ENCODE measurements at regions not wholly inside any gene's neighbourhood (a gene's known extent, or its start where the extent isn't known, plus 50 kb on each side); places are given as distances from the start of the nearest gene placed in this dataset.

DNA sequence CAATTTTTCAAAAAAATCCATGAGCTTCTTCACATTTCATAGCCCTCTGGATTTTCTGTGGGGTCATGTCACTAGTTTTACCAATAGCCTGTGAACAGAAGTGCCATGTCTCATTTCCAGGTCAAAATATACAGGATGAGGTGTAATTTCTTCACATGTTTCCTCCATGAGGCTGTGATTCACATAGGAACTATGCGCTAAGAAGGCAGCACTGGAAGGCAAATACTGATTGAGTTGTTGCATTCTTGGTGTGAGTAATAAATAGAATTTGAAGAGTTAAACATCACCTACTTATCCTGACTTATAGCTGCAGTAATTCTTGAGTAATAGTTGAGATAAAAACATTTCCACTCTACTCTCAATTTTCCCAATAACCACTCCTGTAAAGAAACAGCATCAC, 442.3 kb downstream of the HAO1 start:
- H3K18ac ChIP-seq (ENCODE audit: low read depth, low read length), result no peak overlapping the region
- H3K4ac ChIP-seq (ENCODE audit: low read depth, low read length), result no peak overlapping the region
- POLR2A ChIA-PET (ENCODE audit: unreplicated experiment), result no interaction called here
- no peak overlapping the region for H3K27ac ChIP-seq (ENCODE audit: insufficient read depth, low read length)
- H2AK9ac ChIP-seq (replicated peaks; ENCODE audit: low read depth, low read length, poor library complexity), result no peak overlapping the region
- dilution Hi-C loops (cut with HindIII; ENCODE audit: low sequenced_read_pairs, unreplicated experiment) (no loop called here), in situ Hi-C loops (cut with MboI; ENCODE audit: low sequenced_read_pairs) (no loop called here), intact Hi-C loops (cut with micrococcal nuclease) (no loop called here)
- H3K23ac ChIP-seq (ENCODE audit: low read depth, low read length), result no peak overlapping the region
- H2BK120ac ChIP-seq (ENCODE audit: low read depth, low read length), result no peak overlapping the region
- no peak overlapping the region for H3K4me2 ChIP-seq (ENCODE audit: low read depth, low read length)
- no peaks in the 10 kb centered on the region for H3K79me1 ChIP-seq (ENCODE audit: low read depth in 1 of 2, low read length in 2 of 2)
- no peak overlapping the region for H2BK5ac ChIP-seq (ENCODE audit: low read depth, low read length, poor library complexity, severe bottlenecking)
- no peak overlapping the region for H2BK15ac ChIP-seq (ENCODE audit: low read depth, low read length)
- ATAC-seq (ENCODE audit: low read depth) (no peak), DNase-seq (no peak)
- no peak overlapping the region for H2AK5ac ChIP-seq (ENCODE audit: low read depth, low read length)
- H2BK20ac ChIP-seq (ENCODE audit: low read depth, low read length), result no peak overlapping the region
- no peaks in the 10 kb centered on the region for H3K9me1 ChIP-seq (ENCODE audit: insufficient read depth, low read length)
- no peaks in the 10 kb centered on the region for H3K27me3 ChIP-seq (ENCODE audit: control insufficient read depth, insufficient read depth, low read length)
- no peak overlapping the region for H2AFZ ChIP-seq (replicated peaks; ENCODE audit: low read length, poor library complexity)
- no peaks in the 10 kb centered on the region for H4K20me1 ChIP-seq (ENCODE audit: insufficient read depth, low read length)
- H3K4me1 ChIP-seq (ENCODE audit: control insufficient read depth, insufficient read depth, low read length), result no peaks in the 10 kb centered on the region
- no peak overlapping the region for H3K56ac ChIP-seq (ENCODE audit: extremely low read depth, insufficient read depth, low read length)
- TF ChIP-seq, protein P1, sequence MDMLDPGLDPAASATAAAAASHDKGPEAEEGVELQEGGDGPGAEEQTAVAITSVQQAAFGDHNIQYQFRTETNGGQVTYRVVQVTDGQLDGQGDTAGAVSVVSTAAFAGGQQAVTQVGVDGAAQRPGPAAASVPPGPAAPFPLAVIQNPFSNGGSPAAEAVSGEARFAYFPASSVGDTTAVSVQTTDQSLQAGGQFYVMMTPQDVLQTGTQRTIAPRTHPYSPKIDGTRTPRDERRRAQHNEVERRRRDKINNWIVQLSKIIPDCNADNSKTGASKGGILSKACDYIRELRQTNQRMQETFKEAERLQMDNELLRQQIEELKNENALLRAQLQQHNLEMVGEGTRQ (IDR thresholded peaks at IDR 0.05; ENCODE audit: low read depth, low read length), result no peak
- TF ChIP-seq MAZ (IDR thresholded peaks at IDR 0.05; ENCODE audit: borderline replicate concordance, low read depth, low read length) (no peak), NFE2L2 (IDR thresholded peaks at IDR 0.05; ENCODE audit: low read depth, low read length) (no peak), SMC3 (IDR thresholded peaks at IDR 0.05; ENCODE audit: low read depth, low read length) (no peak), MAFK (IDR thresholded peaks at IDR 0.05; ENCODE audit: low read depth, low read length) (no peak), RFX5 (IDR thresholded peaks at IDR 0.05; ENCODE audit: low read depth, low read length) (no peak), CHD1 (IDR thresholded peaks at IDR 0.05; ENCODE audit: low read depth, low read length) (no peak), RCOR1 (IDR thresholded peaks at IDR 0.05; ENCODE audit: insufficient replicate concordance, low read length) (no peak), CEBPB (IDR thresholded peaks at IDR 0.05; ENCODE audit: low read depth, low read length) (no peak), FOS (IDR thresholded peaks at IDR 0.05; ENCODE audit: low read depth, low read length) (no peak), BHLHE40 (IDR thresholded peaks at IDR 0.05; ENCODE audit: low read depth, low read length) (no peak), POLR2A (IDR thresholded peaks at IDR 0.05; ENCODE audit: low read depth, low read length) (no peak), MXI1 (IDR thresholded peaks at IDR 0.05; ENCODE audit: borderline replicate concordance, low read depth, low read length) (no peak), RAD21 (IDR thresholded peaks at IDR 0.05; ENCODE audit: low read length) (no peak)
- TF ChIP-seq, protein P2, sequence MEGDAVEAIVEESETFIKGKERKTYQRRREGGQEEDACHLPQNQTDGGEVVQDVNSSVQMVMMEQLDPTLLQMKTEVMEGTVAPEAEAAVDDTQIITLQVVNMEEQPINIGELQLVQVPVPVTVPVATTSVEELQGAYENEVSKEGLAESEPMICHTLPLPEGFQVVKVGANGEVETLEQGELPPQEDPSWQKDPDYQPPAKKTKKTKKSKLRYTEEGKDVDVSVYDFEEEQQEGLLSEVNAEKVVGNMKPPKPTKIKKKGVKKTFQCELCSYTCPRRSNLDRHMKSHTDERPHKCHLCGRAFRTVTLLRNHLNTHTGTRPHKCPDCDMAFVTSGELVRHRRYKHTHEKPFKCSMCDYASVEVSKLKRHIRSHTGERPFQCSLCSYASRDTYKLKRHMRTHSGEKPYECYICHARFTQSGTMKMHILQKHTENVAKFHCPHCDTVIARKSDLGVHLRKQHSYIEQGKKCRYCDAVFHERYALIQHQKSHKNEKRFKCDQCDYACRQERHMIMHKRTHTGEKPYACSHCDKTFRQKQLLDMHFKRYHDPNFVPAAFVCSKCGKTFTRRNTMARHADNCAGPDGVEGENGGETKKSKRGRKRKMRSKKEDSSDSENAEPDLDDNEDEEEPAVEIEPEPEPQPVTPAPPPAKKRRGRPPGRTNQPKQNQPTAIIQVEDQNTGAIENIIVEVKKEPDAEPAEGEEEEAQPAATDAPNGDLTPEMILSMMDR (conservative IDR thresholded peaks at IDR 0.05; ENCODE audit: low read depth, low read length), result no peak
- TF ChIP-seq, protein P3, sequence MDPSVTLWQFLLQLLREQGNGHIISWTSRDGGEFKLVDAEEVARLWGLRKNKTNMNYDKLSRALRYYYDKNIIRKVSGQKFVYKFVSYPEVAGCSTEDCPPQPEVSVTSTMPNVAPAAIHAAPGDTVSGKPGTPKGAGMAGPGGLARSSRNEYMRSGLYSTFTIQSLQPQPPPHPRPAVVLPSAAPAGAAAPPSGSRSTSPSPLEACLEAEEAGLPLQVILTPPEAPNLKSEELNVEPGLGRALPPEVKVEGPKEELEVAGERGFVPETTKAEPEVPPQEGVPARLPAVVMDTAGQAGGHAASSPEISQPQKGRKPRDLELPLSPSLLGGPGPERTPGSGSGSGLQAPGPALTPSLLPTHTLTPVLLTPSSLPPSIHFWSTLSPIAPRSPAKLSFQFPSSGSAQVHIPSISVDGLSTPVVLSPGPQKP (IDR thresholded peaks at IDR 0.05; ENCODE audit: borderline replicate concordance, low read depth, low read length), result no peak
- no peak overlapping the region for H4K8ac ChIP-seq (ENCODE audit: low read depth in 2 of 2, low read length in 2 of 2)
- no peak overlapping the region for H3K9ac ChIP-seq (ENCODE audit: low read depth, low read length)
- no peaks in the 10 kb centered on the region for H3K9me3 ChIP-seq (ENCODE audit: control insufficient read depth, insufficient read depth, low read length)
- CTCF ChIA-PET, result no interaction called here
- BruUV-seq (replicated peaks), result no TSS peak
- H3K4me3 ChIP-seq (ENCODE audit: insufficient read depth, low read depth, low read length), result no peak overlapping the region
- no CpG with 5 or more reads among the region's 1 CpG for WGBS, 2 experiments (ENCODE audit: extremely low coverage in 2 of 2, insufficient read length in 1 of 2)
- no peak overlapping the region for H3K14ac ChIP-seq (replicated peaks; ENCODE audit: low read depth, low read length)
- no peak overlapping the region for H4K91ac ChIP-seq (ENCODE audit: insufficient read depth, low read depth, low read length)
- no peaks in the 10 kb centered on the region for H3K36me3 ChIP-seq (ENCODE audit: control insufficient read depth, insufficient read depth, low read length)
- H4K5ac ChIP-seq (ENCODE audit: low read depth, low read length), result no peak overlapping the region
